HG03575 (cell line): ENCODE measurements at regions not wholly inside any gene's neighbourhood (a gene's known extent, or its start where the extent isn't known, plus 50 kb on each side); places are given as distances from the start of the nearest gene placed in this dataset.
"Not testable (repeated sequence)": the region's sequence is repeated elsewhere in the genome, so short reads cannot be mapped to it uniquely, and the experiment has no call there.

Source experiments
- ATAC-seq: cut with Tn5 transposase; IDR thresholded peaks from one replicate; pipeline ENCODE4 v1.9.1; 2021; ENCODE audit not compliant: unreplicated experiment, insufficient number of reproducible peaks, low FRiP score; ENCODE audit errors: extremely low read depth

DNA sequence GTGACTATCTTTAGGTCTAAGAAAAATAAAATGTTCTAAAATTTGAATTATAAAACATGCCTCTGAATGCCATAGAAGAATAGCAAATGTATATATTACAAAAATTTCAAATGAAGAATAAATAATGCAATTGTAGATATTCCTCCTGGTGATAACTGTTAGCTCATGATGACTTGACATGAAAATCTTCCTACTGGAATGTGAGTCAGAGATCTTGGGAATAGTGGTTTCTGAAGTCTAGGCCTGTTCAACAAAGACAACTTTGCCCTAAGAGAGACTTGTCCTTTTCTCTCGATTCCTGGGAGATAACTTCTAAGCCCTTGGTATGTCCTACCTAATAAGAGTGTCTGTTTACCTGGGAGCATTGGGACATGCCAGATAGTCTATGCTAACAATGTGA is 746.3 kb upstream of the RIOK2 start:
- ATAC-seq, result no peak

- no peak for ATAC-seq
Measured at GRCh38 chr5:97931829-97932228, 748.8 kb upstream of the RIOK2 start.

DNA sequence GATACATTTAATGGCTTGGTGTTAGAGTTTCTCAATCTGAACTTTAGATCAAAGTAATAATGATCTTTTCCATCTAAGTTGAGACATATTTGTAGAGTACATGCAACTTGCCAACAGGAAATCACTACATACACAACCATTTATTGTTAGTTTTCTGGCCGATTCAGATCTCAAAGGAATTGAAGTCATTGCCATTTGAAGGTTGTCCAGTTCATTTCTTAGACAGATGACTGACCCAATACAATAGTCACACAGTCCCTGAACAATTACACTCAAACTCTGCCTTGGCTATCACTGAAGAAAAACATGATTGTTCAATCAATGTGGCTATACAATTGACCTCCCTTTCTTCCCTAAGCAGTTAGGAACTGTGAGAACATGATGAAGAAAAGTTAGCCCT is 753.2 kb upstream of the RIOK2 start:
- no peak for ATAC-seq

DNA sequence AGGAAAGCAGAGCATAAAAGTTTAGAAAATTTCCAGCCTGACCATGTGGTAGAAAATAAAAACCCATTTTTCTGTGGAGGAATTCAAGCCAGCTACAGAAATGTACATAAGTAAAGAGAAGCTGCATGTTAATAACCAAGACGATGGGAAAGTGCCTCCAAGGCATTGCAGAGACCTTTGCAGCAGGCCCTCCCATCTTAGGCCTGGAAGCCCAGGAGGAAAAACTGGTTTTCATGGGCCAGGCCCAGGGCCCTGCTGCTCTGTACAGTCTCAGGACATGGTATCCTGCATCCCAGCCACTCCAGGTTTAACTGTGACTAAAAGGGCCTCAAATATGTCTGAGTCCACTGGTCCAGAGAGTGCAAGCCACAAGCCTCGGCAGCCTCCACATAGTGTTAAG is 754.8 kb upstream of the RIOK2 start:
- no peak for ATAC-seq

- no peak for ATAC-seq
Measured at GRCh38 chr5:97943036-97943435, 760.0 kb upstream of the RIOK2 start.

GRCh38 chr5:97951139-97951538 is 768.1 kb upstream of the RIOK2 start:
- ATAC-seq, result no peak

DNA sequence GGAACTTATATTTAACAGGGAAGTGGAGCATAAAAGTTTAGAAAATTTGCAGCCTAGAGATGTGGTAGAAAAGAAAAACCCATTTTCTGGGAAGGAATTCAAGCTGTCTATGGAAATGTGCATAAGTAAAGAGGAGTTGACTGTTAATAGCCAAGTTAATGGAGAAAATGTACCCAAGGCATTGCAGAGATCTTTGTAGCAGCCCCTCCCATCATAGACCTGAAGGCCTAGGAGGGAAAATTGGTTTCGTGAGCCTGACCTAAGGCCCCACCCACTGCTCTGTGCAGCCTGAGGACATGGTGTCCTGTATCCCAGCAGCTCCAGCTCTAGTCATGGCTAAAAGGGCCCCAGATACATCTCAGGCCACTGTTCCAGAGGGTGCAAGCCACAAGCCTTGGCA is 772.4 kb upstream of the RIOK2 start:
- ATAC-seq, result no peak

DNA sequence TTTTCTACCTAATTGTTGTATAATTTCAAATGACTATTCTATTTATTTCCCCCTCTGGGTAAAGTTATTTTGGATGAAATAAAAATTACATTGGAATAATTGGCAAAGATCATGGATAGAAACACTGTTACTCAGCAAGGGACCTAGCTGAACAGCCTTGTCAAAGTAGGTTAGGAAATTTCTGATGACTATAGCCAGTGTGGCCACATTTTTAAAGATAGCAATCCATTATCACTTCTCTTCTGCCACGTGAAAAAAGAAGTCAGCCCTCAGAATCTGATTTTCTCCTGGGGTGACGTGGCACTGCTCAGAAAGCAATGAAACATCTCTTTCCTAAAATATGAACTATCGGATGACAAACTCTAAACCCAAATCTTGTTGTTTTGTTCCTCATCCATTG is 784.2 kb upstream of the RIOK2 start:
- no peak for ATAC-seq

DNA sequence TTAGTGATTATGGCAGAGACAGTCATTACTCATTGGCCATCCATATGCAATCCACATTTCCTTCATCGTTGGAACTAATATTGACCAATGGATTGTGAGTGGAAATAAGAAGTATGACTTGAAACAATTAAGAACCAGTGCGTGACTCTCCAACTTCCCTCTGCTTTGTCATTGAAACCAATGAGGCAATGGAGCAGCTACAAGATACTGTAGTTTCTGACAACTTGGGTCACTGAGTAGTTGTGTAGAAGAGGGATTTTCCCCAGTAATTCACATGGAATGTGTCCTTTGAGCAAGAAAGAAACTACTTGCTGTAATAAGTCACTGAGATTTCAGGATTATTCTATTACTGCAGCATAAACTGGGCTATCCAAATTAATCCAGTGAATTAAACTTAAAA is 785.3 kb upstream of the RIOK2 start:
- ATAC-seq, result no peak

DNA sequence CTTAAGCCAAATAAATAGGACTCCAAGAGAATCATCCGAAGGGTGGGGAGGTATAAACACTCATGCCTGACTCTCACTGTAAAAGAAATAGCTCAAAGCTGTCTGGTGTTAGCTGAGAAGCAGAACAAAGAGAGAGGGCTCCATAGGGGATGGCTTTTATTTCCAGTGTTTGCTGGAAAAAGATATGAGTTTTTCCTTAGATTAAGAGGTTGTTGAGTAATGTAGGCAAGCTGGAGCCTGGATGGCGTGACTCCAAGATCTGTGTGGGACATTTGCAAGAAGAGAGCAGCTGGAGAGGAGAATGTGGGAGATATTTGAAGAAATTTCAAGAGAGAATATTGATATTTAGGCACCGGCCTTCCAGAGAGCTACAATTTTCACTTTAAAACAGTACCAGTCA is 793.7 kb upstream of the RGMB start:
- no peak for ATAC-seq

DNA sequence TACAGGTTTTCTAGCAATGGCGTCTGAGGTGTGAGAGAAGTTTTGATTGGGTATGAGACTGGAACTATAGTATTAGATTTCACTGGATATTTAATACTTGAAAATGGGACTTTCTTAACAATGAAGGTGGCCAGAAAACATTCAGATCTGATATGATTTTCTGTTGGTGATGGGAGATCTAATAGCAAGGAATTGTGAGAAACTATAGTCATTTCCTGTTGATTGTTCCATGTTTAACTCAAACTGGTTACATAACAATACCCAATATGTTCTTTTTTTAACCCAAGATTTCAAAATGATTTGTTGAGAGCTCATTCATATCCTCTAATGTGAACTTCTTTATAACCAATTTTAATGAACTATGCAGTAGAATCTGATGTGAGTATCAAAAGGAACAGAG is 793.2 kb upstream of the RGMB start:
- ATAC-seq, result no peak

DNA sequence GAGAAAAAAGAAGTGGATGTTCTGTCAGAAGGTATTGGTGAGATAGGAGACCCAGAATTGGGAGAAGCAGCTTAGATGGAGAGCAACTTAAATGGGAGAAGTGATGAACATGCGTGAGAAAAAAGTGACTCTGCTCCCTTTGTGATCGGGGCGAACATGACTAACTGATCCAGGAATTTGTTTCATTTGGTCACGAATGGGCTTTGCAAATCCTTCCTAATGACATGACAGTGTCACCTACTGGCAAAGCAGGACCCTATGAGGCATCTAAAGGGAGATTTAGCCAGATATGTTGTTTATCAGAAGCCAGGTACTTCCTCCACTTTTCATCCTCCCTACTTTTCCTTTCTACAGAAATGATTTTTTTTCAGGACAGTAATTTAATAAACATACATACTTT is 787.4 kb upstream of the RGMB start:
- ATAC-seq, result no peak

GRCh38 chr5:97991236-97991635 is 782.2 kb upstream of the RGMB start:
- no peak for ATAC-seq

- ATAC-seq, result no peak
Measured at GRCh38 chr5:97998941-97999340, 774.5 kb upstream of the RGMB start.

DNA sequence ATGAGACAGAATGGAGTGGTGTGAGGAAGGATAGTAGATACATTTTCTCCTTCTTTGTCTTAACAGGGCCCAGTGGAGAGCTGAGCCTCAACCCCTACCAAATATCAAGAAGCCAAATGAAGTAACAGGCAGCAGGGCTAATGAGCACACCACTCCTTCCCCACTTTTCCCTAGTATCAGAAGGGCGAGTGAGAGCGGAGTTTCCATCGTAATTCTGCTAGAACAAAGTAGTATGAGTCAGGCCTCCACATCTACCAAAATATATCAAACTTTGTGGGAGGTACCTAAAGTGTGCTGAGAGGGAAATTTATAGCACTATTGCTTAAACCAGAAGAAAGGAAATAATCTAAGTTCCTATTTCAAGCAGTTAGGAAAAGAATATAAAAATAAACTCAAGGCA is 769.0 kb upstream of the RGMB start:
- no peak for ATAC-seq

GRCh38 chr5:98016771-98017170 is 756.7 kb upstream of the RGMB start:
- ATAC-seq, result no peak

GRCh38 chr5:98030273-98030672 is 743.2 kb upstream of the RGMB start:
- not testable (repeated sequence) for ATAC-seq

- not testable (repeated sequence) for ATAC-seq
Measured at GRCh38 chr5:98031036-98031435, 742.4 kb upstream of the RGMB start.

GRCh38 chr5:98031496-98031895 is 742.0 kb upstream of the RGMB start:
- no peak for ATAC-seq

DNA sequence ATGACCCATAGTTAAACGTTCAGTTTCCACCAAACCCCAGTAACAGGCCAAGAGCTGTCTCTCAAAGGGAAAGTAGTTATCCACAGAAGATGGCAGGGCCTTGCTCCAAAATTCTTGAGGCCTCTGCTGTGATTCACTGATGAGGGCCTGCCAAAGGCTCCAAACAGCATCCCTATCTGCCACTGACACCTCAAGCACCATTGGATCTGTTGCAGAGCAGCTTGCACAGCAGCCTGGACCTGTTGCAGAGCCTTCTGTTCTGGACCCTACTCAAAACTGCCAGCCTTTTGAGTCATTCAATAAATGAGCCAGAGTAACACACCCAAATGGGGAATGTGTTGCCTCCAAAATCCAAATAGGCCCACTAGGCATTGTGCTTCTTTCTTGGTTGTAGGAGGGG is 741.5 kb upstream of the RGMB start:
- ATAC-seq, result no peak

- ATAC-seq, result no peak
Measured at GRCh38 chr5:98041661-98042060, 731.8 kb upstream of the RGMB start.

- no peak for ATAC-seq
Measured at GRCh38 chr5:98042521-98042920, 730.9 kb upstream of the RGMB start.
